CD4-positive, alpha-beta T cell treated with Interleukin-6 for 4 hours (primary cell): ENCODE measurements at regions not wholly inside any gene's neighbourhood (a gene's known extent, or its start where the extent isn't known, plus 50 kb on each side); places are given as distances from the start of the nearest gene placed in this dataset.
"Not testable (repeated sequence)": the region's sequence is repeated elsewhere in the genome, so short reads cannot be mapped to it uniquely, and the experiment has no call there.

ENCODE experiments used
- DNase-seq: peaks from one replicate; pipeline ENCODE4 v3.0.0-alpha.2; 2020; ENCODE audit warnings: mixed read lengths

DNA sequence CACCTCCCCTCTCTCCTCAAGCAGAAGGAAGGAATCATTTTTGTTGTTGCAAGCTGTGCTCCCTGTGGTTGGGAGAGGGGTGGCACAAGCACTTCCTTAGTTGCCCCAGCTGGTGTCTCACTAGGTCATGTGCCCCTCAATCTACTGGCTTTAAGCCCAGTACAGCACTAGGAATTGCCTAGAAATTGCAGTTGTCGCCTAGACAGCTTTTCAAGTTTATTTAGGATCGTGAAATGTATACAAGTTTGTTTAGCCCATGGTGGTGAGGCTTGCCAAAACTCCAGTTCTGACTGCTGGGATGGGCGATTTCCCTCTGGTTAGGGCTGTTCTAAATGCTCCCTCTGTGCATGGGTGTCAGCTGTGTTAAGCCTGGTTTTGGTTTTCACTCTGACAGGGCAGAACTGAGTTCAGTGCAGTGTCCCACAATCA, 126.8 kb upstream of the ZNF644 start:
- DNase-seq: no peak

- DNase-seq: no peak
These were observed 120.0 kb upstream of the ZNF644 start for GRCh38 chr1:91141858-91142257.

DNA sequence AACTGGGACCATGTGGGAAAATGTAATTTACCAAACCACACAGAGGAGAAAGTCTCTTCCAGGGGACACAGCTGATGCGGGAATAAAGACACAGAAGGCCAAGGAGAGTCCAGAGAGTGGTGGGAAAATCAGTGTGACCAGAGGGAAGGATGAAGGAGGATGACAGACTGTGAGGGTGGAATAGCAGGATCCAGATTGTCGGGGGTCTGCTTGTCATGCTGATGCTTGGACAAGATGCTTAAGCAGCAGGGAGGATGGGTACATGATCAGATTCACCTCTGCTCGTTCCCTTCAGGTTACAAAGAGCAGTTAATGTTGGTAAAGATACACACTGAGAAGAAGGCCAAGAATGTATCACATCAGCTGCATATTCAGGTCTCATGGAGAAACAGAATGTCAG, 117.1 kb upstream of the ZNF644 start:
- no peak for DNase-seq

DNA sequence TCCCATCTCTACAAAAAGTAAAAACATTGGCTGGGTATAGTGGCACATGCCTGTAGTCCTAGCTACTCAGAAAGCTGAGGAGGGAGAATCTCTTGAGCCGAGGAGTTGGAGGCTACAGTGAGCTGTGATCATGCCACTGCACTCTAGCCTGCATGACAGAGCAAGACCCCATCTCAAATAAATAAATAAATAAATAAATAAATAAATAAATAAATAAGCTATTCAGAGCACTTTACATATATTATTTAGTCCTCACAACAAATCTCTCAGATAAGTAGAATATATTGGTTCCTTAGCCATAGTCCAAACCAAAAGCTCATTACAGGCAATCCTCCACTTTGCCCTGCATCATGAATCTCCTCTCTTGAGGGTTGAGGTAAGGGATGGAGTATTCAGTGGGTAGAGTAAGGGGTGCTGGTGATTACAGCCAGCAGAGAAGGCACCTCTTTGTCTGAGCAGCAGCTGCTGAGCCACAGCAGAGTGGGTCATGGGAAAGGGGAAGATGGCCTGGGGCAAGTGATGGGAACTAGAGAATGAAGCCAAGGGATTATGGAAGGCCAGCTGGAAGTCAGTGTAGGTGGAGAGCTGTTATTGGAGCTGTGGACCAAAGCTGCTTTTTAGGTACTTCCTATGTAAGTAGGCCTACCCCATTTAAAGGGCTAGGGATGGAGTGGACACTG, 115.5 kb upstream of the ZNF644 start:
- no peak for DNase-seq

DNA sequence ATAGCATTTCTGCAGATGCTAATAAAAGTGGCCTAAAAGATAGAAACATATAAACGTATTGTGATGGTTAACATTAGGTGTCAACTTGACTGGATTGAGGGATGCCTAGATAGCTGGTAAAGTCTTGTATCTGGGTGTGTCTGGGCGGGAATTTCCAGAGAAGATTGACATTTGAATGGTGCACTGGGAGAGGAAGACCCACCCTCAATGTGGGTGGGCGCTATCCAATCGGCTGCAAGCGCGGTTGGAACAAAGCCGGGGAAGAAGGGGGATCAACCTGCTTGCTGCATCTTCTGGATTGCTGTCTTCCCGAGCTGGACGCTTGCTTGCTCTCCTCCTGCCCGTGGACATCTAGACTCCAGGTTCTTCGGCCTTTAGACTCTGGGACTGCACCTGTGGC, 114.0 kb upstream of the ZNF644 start:
- DNase-seq: no peak

GRCh38 chr1:91133248-91133647, 111.4 kb upstream of the ZNF644 start:
- DNase-seq: no peak

DNA sequence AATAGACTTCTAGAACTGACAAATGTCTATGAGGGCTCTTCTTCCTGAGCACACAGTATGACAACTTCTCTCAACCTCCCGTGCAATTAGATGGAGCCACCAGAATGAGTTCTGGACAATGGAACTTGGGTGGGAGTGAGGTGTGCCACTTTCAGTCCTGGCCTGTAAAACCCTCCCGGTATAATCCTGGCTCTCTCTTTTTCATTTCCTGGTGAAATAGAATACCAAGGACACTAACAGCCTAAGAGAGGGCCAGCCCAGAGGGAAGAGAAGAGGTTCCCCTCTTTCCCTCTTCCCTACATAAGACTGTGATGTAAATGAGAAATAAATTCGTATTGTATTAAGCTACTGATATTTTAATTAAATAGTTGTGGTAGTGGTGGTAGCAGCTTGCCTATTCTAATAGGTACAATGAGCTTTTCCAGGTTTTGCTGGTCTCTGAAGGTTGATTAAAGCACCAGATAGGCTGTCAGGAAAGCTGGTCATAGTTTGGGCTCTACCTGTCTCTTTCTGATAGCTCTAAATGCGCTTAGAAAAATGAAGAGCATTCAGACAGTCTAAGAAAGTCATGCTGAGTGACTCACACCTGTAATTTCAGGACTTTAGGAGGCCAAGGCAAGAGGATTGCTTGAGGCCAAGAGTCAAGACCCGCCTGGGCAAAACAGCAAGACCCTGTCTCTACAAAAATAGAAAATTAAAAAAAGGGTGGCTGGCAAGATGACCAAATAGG, 108.6 kb upstream of the ZNF644 start:
- DNase-seq: no peak

DNA sequence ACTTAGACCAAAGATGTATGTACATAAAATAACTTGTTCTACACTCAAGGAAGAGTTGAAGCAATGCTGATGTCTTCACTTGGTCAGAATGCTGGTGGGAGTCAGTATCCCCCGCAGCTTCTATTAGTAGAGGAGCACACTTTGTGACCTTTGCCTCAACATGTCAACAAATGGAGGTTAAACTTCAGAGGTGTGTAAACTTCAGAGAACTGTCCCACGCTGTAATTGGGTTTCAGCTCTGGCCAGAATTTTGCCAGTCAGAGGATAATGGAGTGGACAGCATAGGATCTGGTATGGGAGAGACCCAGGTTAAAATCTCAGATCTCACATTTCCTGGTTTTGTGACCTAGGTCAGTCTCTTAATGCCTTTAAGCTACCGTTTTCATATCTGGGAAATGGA, 107.6 kb upstream of the ZNF644 start:
- DNase-seq: no peak

DNA sequence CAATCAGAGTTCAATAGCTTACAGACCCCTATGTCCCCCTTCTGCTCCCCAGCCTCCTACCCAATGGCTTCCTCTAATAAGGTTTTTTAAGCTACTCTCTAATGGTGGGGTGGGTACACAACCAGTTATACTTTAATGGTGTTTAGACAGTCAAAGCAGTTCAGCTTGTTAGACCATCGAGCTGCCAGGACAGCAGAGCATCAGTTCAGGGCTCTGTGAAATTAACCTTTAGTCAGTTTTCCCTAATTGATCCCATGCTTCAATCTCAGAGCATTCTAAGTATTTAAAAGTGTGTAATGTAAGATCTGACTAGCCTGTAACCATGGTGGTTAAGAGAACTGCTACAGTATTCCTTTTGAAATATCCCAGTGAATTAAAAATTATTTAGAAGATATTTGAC, 107.2 kb upstream of the ZNF644 start:
- no peak for DNase-seq

- DNase-seq: peak; percentile 1
These were observed 103.2 kb upstream of the ZNF644 start for GRCh38 chr1:91124989-91125417.

DNA sequence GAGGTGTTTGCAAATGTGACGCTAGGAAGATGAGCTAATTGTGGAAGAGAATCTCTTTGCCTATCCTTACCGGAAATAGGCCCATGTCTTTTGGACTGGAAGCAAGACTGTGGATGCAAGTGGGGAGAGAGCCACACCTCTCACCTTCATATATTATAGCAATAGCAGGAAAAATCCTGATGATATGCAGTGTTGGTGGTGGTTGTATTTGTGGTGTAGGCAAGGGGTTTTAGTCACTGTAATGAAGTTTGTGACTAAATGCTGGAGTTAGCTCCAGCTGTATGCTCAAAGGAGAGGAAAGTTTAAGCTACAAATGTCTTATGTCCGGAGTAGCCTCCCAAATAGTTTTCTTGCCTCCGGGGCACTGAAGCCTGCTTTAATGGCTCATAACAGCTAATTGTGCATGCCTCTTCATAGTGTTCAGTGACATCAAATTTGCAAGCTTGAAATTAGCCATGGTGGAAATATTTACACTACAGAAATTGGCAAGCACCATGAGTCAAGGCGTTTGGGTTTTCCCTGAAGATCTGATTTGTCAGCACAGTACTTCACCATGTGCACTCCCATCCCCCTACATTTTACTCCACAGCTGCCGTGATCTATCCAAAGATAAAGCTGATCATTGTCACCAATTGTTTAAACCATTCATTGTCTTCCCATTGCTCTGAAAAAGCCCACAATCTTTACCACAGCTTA, 102.6 kb upstream of the ZNF644 start:
- no peak for DNase-seq

DNA sequence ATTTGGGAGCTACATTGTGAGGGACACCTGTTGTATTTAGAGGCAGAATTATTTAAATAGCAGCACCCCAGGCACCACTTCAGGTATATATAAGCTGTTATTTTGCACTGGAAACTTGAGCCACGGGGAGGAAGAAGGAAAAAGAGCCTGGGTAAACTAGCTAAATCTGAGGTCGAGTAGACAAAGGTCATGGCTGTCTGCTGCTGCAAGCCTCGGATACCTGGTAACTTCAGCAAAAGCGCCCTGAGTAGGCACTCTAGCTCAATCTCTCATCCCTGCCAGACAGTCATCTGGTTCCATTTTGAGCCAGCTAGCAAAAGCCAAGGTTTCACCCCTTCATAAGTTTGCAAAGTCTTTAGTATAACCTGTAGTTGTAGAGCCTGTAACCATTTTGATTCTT, 101.9 kb upstream of the ZNF644 start:
- DNase-seq: no peak

DNA sequence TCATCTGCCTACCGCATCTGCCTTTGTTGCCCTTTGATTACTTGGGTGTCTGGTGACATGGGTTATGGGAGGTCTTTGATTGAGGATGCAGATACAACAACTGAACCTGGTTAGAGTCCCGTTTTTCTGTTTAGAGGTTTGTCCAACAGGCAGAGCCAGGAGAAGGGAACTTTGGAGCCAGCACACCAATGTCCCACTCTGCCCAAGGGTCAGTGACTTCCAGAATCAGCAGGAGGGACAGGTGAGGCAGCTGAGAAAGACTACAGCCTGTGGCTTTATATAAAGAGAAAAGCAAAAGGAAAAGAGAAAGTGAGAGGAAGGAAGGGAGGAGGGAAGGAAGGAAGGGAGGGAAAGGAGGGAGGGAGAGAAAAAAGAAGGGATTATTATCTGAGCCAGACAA, 101.5 kb upstream of the ZNF644 start:
- no peak for DNase-seq

GRCh38 chr1:91122106-91122717, 100.4 kb upstream of the ZNF644 start:
- DNase-seq: no peak

DNA sequence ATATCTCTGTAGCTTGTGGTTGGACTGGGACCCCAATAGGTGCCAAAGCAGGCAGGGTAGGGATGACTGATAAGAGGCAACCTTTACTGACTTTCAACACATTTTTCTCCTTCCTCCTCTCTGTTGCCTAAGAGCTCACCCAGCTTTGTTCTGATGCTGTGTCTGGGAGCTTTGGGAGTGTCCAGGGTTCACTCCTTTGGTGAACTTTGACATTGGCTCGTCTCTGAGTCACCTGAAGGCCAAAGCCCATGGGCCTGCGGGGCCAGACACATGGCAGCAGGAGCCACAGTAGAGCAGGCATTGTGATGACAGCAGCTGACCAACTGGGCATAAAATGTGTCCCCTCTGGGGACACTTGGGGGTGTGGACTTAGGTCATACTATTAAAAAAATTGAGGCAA, 99.5 kb upstream of the ZNF644 start:
- no peak for DNase-seq

DNA sequence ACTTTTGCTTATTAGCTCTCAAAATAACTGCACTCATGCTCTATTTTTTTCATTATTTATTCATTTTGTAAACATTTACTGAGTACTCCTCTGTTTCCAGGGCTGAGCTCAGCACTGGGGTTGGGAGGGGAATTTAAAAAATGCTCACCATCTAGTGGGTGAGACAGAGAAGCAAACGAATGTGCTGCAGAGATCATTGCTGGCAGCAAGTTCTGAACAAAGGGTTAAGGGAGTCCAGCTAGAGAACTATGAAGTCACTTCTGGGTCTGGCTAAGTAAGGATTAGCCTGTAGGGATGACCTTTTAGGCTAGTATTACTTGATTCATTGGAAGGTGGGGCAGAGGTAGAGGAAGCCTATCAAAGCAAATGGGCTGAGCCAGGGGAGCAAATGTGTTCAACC, 99.1 kb upstream of the ZNF644 start:
- no peak for DNase-seq

- no peak for DNase-seq
These were observed 98.6 kb upstream of the ZNF644 start for GRCh38 chr1:91120421-91120820.

- no peak for DNase-seq
These were observed 82.9 kb upstream of the ZNF644 start for GRCh38 chr1:91104712-91105111.

DNA sequence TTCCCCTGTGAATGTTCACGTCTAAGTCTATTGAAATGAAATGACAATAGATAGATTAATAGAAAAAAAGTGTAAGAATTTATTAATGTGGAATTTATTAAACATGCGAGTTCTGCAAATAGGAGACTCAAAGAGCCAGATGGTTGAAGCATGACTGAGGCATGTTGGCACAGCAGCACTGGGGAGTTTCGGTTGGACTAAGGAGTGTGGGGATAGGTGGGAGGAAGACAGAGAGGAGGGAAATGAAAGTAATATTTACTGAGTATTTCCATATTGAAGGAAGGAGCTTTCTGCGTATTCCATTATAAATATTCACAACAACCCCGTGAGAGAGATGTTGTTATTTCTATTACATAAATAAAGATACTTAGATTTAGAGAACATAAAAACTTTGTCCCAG, 79.5 kb upstream of the ZNF644 start:
- DNase-seq: no peak

DNA sequence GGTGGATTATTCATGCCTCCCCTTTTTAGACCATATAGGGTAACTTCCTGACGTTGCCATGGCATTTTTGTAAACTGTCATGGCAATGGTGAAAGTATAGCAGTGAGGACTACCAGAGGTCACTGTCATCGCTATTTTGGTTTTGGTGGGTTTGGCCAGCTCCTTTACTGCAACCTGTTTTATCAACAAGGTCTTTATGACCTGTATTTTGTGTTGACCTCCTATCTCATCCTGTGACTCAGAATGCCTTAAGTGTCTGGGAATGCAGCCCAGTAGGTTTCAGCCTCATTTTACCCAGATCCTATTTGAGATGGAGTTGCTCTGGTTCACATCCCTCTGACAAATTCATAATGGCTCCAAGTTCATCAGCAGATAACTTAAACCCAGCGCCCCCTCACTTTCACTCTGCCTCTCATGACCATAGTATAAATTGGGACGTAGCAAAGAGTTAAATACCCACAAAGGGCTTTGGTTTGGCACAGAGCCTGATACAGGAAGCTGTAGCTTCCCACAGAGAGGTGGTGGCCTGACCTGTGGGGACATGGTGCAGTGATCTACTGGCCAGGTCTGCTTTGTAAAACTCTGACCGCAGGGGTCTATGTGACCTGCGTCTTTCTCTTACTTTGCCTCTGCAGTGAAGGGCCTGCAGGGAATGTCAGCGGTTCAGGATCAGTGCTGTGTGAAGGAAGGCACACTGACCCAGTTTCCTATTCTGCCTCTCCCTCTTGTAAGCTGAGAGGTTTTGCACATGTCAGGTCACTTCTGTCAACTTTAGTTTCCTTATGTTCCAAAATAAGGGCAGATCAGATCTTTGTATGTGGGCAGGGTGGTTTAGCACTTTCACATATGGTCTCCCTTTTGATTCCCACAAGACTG, 78.1 kb upstream of the ZNF644 start:
- DNase-seq: no peak

DNA sequence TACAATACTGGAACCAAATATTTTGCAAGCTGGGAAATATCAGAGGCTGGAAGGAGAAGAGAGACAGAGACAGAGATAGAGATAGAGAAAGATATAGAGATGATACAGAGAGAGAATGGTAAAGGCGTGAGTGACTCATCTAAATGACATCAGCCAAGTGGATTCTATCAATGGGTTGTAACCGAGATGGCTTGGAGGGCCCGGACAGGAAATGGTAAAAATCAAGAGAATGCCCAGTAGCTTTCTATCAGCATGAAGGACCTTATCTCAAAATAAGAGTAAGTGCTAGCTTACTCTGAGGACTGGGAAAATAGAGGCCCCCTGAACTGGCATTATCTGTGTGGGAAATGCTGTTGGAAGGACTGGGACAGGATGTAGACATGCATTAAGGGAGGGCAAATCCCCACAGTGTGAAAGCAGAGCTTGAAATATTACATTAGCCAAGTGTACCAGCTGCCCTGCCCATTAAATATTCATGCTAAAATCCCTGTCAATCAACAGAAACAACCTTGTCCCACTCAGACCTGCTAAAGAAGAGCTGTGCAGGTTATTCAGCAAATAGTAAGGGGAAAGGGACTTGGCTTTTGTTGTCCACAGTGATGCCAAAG, 76.6 kb upstream of the ZNF644 start:
- no peak for DNase-seq

- not testable (repeated sequence) for DNase-seq
These were observed 73.5 kb upstream of the ZNF644 start for GRCh38 chr1:91095321-91095720.
